GM04504 (cell line): ENCODE measurements at regions not wholly inside any gene's neighbourhood (a gene's known extent, or its start where the extent isn't known, plus 50 kb on each side); places are given as distances from the start of the nearest gene placed in this dataset.
"Not testable (repeated sequence)": the region's sequence is repeated elsewhere in the genome, so short reads cannot be mapped to it uniquely, and the experiment has no call there.

ENCODE experiments used
- DNase-seq: peaks from one replicate; pipeline ENCODE4 v3.0.0-alpha.2; 2012; ENCODE audit warnings: low read depth

- not testable (repeated sequence) for DNase-seq
These were observed 266.3 kb upstream of the TPK1 start for GRCh38 chr7:145102199-145102598.

GRCh38 chr7:145092766-145093165, 256.9 kb upstream of the TPK1 start:
- DNase-seq: no peak

DNA sequence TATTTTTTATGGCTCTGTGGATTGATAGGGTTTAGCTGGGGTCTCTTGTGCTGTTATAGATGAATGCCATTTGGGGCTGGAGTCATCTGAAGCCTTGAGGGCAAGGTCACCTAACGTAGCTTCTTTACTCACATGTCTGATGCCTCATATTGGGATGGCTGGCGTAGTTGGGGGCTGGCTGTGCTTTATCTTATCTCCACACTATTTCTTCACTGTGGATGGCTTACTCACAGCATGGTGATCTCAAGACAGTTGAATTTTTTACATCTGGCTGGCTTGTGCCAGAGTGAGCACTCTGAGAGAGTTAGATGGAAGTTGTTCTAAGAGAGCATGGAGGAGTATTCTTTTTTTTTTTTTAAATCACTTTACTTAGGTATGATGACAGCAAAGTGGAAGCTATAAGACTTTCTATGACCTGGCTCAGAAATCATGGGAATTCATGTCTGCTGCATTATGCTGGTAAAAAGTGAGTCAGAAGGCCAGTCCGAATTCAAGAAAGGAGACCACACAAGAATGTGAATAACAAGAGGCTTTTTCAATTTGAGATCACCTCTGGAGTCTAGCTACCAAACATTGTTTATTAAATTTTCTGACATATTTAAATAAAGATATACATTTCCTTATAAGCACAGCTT, 252.4 kb upstream of the TPK1 start:
- DNase-seq: no peak

DNA sequence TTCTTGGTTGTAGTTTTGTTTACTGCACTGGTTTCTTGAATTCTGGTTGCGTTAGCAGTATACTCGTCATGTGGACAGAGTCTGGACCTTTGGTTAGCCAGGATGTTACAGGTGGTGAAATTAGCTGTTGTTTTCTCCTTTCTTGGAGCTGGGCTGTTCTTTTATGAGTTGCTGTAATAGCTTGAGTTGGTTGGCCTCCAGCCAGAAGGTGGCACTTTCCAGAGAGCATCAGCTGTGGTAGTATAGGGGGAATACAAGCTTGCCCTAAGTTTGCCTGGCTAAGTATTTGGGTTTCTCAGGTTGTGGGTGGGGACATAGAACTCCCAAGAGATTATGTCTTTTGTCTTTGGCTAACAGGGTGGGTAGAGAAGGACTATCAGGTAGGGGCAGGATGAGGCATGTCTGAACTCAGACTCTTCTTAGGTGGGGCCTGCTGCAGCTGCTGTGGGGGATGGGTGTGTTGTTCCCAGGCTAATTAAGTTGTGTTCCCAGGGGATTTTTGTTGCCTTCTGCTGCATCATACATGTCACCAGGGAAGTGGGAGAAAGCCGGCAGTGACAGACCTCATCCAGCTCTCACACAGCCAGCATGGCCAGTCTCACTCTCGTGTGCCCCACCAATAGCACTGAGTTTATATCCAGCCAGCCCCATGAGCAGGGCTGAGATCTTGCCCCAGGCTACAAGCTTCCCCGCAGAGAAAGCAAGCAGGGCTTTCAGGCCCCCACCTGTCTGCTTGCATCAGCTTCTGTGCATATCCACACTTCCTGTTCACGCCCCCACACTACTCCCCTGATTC, 246.7 kb upstream of the TPK1 start:
- no peak for DNase-seq

- DNase-seq: no peak
These were observed 229.6 kb upstream of the TPK1 start for GRCh38 chr7:145065473-145065872.

GRCh38 chr7:145064114-145064513, 228.3 kb upstream of the TPK1 start:
- DNase-seq: no peak

DNA sequence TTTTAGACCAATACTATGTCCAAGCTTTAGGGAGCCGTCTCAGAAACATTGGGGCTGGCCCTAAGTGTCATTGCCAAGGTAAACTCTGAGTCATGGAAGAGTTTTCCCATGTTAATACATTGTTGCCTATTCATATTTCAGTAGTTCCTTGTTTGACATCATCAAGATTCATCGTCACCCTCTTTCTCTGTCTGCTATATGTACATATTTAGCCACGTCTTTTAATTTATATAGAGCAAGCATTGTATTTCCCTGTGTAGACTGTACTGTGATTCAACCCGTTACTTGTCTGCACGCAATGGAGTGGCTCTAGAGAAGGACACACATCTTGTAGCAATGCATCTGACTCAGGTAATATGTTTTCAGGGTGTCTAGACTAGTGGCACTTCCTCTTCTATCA, 217.9 kb upstream of the TPK1 start:
- DNase-seq: no peak

GRCh38 chr7:145050415-145050814, 214.6 kb upstream of the TPK1 start:
- no peak for DNase-seq

DNA sequence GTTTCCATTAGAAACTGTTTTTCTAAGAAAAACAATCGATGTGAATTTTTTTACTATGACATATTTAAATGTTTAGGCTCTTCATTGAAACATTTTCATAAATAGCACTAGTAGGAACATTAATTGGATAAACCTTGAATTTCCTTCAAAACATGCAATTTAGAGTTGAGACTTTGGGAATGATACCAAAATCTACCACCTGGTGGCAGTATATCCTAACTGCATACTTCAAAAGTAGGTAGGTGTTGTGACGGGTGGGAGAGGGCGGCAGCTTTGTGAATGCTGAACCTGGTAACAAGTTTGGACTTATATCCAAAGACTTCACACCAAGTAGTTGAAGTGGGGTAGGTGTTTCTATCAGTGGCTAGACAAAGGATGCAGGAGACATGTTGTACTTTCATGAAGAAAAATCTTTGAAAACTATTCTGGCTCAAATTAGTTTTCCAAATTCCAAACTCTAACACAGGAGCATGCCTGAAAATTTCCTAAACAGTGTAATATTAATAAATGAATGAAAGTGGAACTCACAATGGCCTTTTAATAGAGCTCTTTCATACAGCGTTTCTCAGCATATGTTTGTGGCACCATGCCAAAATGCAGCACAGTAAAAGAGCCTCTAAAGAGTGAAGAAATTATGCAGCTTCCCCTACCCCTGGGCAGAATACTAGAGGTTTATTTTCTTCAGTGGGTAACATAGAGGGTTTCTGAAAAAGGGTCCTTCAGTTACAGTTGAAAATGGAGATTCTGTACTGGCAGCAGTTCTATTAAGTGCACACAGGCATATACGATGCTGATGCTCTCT, 201.0 kb upstream of the TPK1 start:
- peak; percentile 1 for DNase-seq

DNA sequence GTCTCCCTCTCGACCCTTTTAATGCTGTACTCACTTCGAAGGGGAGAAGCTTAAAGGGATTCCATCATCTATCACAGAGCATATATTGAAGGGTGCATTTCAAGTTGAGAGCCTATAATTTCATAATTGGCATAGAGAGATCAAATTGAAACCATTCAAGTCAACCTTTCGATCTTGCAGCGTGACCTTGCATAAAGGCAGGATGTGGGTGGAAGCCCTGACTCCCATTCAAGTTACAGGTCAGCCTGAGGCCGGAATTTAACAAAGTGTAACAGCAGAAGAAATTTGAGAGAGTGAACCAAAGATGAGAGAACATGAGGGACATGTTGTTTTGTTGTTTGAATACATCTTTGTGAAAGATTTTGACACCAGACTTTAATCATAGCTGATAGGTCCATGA, 195.3 kb upstream of the TPK1 start:
- no peak for DNase-seq

- DNase-seq: no peak
These were observed 194.9 kb upstream of the TPK1 start for GRCh38 chr7:145030754-145031153.

- DNase-seq: no peak
These were observed 184.6 kb upstream of the TPK1 start for GRCh38 chr7:145020454-145020853.

GRCh38 chr7:145016068-145016467, 180.2 kb upstream of the TPK1 start:
- DNase-seq: no peak

DNA sequence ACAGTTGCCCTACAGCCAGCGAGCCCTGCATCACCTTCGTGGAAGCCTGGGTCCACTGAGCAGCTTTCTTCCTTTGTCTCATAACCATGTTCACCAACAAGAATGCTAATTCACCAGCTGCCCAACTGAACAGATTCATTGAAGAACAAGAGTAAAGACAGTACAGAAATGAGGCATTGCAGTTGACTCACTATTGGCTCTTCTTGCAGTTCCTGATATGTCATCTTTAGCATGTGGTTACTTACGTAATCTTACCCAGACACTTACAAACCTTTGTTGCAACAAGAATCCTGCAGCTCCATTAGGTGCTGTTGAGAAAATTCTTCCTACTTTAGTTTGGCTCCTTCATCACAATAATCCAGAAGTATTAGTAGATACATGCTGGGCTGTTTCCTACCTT, 174.0 kb upstream of the TPK1 start:
- DNase-seq: no peak

DNA sequence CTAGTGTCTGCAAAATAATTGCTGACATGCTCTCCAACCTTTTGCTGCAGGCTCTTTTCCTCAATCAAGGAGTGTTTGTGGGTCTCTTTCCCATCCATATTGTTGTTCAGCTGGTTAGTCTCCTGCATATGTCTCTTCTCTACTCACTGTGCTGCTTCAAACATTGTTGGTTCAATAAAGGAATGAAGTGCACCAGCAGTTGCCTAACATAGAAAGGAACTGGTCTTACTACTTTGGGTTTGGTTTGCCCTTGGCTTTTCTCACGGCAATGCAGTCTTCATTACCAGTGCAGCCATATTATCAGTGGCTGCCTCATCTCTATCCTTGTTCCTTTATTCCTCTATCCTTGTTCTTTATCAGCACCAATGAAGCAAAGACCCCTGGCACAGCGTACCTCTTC, 169.7 kb upstream of the TPK1 start:
- DNase-seq: no peak

GRCh38 chr7:144997512-144997911, 161.7 kb upstream of the TPK1 start:
- no peak for DNase-seq

DNA sequence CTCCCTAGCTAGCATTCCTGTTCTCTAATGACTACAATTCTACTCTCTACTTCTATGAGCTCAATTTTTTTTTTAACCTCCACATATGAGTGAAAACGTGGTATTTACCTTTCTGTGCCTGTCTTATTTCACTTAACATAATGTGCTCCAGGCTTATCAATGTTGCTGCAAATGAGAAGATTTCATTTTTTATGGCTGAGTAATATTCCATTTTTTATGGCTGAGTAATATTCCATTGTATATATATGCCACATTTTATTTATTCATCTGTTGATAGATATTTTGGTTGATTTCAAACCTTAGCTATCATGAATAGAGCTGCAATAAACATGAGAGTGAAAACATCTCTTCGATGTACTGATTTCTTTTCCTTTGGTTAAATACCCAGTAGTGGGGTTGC, 159.6 kb upstream of the TPK1 start:
- no peak for DNase-seq

- no peak for DNase-seq
These were observed 155.2 kb upstream of the TPK1 start for GRCh38 chr7:144991041-144991440.

DNA sequence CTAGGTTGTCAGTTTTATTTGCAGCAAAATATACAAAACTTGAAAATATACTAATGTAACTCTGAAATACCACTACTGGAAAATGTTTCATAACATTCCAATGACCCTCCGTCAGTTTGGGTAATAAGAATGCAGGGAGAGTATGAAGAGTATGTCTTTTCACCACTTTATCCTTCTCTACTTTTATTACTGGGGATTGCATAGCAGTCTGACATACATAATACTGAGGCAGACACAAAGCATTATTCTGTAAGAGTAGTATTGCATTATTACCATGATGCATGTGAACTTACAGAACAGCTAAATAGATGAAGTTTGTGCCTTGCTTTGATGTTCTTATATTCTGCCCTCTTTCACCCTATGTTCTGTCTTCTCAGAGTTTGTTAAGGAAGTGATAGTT, 151.8 kb upstream of the TPK1 start:
- DNase-seq: no peak

DNA sequence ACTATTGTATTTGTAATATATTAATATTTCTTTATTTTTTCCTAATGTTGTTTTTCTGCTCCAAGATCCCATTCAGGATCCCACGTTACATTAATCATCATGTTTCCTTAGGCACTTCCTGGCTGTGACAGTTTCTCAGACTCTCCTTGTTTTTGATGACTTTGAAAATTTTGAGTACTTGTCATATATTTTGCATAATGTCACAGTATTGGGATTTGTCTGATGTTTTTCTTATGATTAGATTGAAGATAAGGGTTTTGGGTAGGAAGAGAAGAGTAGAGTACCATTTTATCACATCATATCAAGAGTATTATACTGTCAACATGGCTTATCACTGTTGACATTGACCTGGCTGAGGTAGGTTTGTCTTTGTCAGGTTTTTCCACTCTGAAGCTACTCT, 146.3 kb upstream of the TPK1 start:
- DNase-seq: no peak

GRCh38 chr7:144975882-144976281, 140.0 kb upstream of the TPK1 start:
- DNase-seq: no peak

DNA sequence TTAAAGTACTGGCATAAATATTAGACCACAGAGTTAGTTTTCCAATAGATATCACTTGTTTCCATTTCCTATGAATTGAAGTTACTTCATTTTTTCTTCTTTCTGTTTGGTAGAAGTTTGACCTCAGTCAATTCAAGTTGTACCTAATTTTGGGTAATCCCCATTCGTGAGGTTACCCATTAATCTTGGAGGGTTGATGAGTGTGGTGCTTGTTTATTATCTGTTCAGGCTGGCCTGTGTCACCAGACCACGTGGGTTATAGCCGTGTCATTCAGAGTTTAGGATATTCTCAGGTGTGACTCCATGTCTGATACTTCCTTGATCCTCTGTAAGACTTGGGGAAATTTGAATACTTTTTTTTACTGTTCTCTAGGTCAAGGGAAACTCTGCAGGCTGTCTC, 133.9 kb upstream of the TPK1 start:
- no peak for DNase-seq

DNA sequence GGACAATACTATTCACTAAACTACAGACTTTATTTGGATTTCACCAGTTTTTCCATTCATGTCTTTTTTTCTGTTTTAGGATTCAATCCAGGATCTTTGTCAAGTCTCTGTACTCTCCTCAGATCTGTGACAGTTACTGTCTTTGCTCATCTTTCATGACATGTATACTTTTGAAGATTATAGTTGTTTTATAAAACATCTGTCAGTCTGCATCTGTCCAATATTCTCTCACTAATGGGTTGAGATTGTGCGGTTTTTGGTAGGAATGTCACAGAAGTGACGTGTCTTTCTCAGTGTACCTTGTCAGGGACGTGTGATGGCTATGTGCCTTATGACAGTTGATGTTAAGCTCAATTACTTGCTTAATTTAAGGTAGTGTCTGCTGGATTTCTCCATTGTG, 124.9 kb upstream of the TPK1 start:
- DNase-seq: no peak
